CD4-positive, alpha-beta T cell (primary cell): ENCODE measurements at regions not wholly inside any gene's neighbourhood (a gene's known extent, or its start where the extent isn't known, plus 50 kb on each side); places are given as distances from the start of the nearest gene placed in this dataset.

Source experiments
- ATAC-seq: fragments of 200-7000 bp; cut with Tn5 transposase; one replicate; pipeline ENCODE4 v1.10.0; 2022; ENCODE audit warnings: mild to moderate bottlenecking; ENCODE audit not compliant: poor library complexity
- CTCF ChIA-PET: fragments of 350-600 bp; sonication (Branson Sonifier 250); formaldehyde crosslinking; loops from one replicate; lab custom pipeline; 2021; ENCODE audit warnings: antibody characterized with exemption, inconsistent platforms; lab: Charles Lee
- POLR2A ChIA-PET: fragments of 350-600 bp; sonication (Branson Sonifier 250); formaldehyde crosslinking; loops from one replicate; lab custom pipeline; 2021; ENCODE audit warnings: antibody characterized with exemption, inconsistent platforms; lab: Charles Lee
- DNase-seq, 14 experiments: peaks; one replicate each; pipeline ENCODE4 v3.0.0-alpha.2; 2013 to 2020; ENCODE audit warnings: mixed read lengths in 2 of 14
- H3K27ac ChIP-seq, 2 donors: one replicate each; pipeline versions ENCODE4 v1.5.1 to v1.7.0; 2013; ENCODE audit warnings: low read length in 2 of 2, low read depth in 1 of 2, mild to moderate bottlenecking in 1 of 2
- H3K27me3 ChIP-seq, 2 experiments: 1 replicate in 1 of 2; 2 replicates in 1 of 2; pipeline versions ENCODE4 v1.6.1 to v1.7.0; 2013; ENCODE audit warnings: low read length in 2 of 2, control low read depth in 1 of 2, mild to moderate bottlenecking in 1 of 2, moderate library complexity in 1 of 2; ENCODE audit not compliant: insufficient read depth in 2 of 2, control insufficient read depth in 1 of 2
- H3K36me3 ChIP-seq: one replicate; pipeline ENCODE4 v1.6.1; 2013; ENCODE audit warnings: low read length, control low read depth; ENCODE audit not compliant: insufficient read depth
- H3K4me1 ChIP-seq: one replicate; pipeline ENCODE4 v1.6.1; 2013; ENCODE audit warnings: low read length, control low read depth; ENCODE audit not compliant: insufficient read depth
- H3K4me3 ChIP-seq: one replicate; pipeline ENCODE4 v1.5.1; 2013; ENCODE audit warnings: mild to moderate bottlenecking, low read length, moderate library complexity
- H3K9me3 ChIP-seq, 2 experiments: 1 replicate in 1 of 2; 2 replicates in 1 of 2; pipeline versions ENCODE4 v1.6.1 to v1.7.0; 2013; ENCODE audit warnings: low read length in 2 of 2, mild to moderate bottlenecking in 2 of 2, control low read depth in 1 of 2, moderate library complexity in 1 of 2; ENCODE audit not compliant: control insufficient read depth in 1 of 2, insufficient read depth in 1 of 2
- H3K27ac Mint-ChIP-seq: one replicate; pipeline ENCODE4 v1.8.0; 2020; ENCODE audit warnings: mixed read lengths
- H3K27me3 Mint-ChIP-seq: one replicate; pipeline ENCODE4 v1.8.0; 2021; ENCODE audit warnings: mixed read lengths
- H3K36me3 Mint-ChIP-seq: one replicate; pipeline ENCODE4 v1.8.0; 2021; ENCODE audit warnings: low read depth, mixed read lengths
- H3K4me1 Mint-ChIP-seq: one replicate; pipeline ENCODE4 v1.8.0; 2021; ENCODE audit warnings: low read depth, mixed read lengths
- H3K4me3 Mint-ChIP-seq: one replicate; pipeline ENCODE4 v1.8.0; 2020; ENCODE audit warnings: mild to moderate bottlenecking, mixed read lengths
- H3K9me3 Mint-ChIP-seq: one replicate; pipeline ENCODE4 v1.8.0; 2020; ENCODE audit warnings: mixed read lengths
- CTCF ChIP-seq: fragments of 200-600 bp; IDR thresholded peaks from one replicate; pipeline ENCODE4 v1.8.0; 2022; ENCODE audit warnings: antibody characterized with exemption, mild to moderate bottlenecking
- intact Hi-C, 2 experiments: fragments of 100-400 bp; cut with DNase I in 1 of 2; cut with micrococcal nuclease in 1 of 2; formaldehyde crosslinking; loops; one replicate each; pipeline versions ENCODE4 v1.15.1 to v1.9.0; 2023 to 2025; cut with DNase I, micrococcal nuclease

GRCh38 chr7:15750727-15751126, 64.2 kb upstream of the MEOX2 start:
- H3K27me3 Mint-ChIP-seq: no peaks in the 10 kb centered on the region
- intact Hi-C loops: no loop called here
- DNase-seq: no peak
- H3K27ac Mint-ChIP-seq: no peak overlapping the region
- CTCF ChIA-PET: no interaction called here
- Histone ChIP-seq H3K27me3 (no peaks in the 10 kb centered on the region), H3K9me3 (peaks cover 0 to 7% of the 10 kb centered on the region in 2 experiments), H3K4me1 (no peaks in the 10 kb centered on the region), H3K27ac (no peak overlapping the region), H3K36me3 (no peaks in the 10 kb centered on the region), H3K4me3 (no peak overlapping the region)
- no peak overlapping the region for H3K4me3 Mint-ChIP-seq
- POLR2A ChIA-PET: no interaction called here
- peaks cover 3% of the 10 kb centered on the region for H3K9me3 Mint-ChIP-seq
- TF ChIP-seq CTCF: no peak
- H3K36me3 Mint-ChIP-seq: no peaks in the 10 kb centered on the region
- no peaks in the 10 kb centered on the region for H3K4me1 Mint-ChIP-seq
- no peak for ATAC-seq

- Histone ChIP-seq H3K27ac (no peak overlapping the region), H3K27me3 (no peaks in the 10 kb centered on the region), H3K36me3 (no peaks in the 10 kb centered on the region), H3K4me3 (no peak overlapping the region), H3K9me3 (peaks cover 0 to 4% of the 10 kb centered on the region in 2 experiments), H3K4me1 (no peaks in the 10 kb centered on the region)
- ChIA-PET CTCF (no interaction called here), POLR2A (no interaction called here)
- Mint-ChIP-seq H3K27me3 (no peaks in the 10 kb centered on the region), H3K4me1 (no peaks in the 10 kb centered on the region), H3K36me3 (no peaks in the 10 kb centered on the region), H3K9me3 (peaks cover 2% of the 10 kb centered on the region), H3K27ac (no peak overlapping the region), H3K4me3 (no peak overlapping the region)
- no peak for TF ChIP-seq CTCF
- DNase-seq (no peak), ATAC-seq (no peak)
- intact Hi-C loops: no loop called here
Observed at GRCh38 chr7:15749631-15750030, 63.1 kb upstream of the MEOX2 start.

GRCh38 chr7:15747712-15748111, 61.2 kb upstream of the MEOX2 start:
- ATAC-seq (no peak), DNase-seq (no peak)
- no peak overlapping the region for H3K27ac ChIP-seq
- TF ChIP-seq CTCF: no peak
- no peaks in the 10 kb centered on the region for H3K9me3 ChIP-seq
- H3K4me3 ChIP-seq: no peak overlapping the region
- Mint-ChIP-seq H3K36me3 (no peaks in the 10 kb centered on the region), H3K9me3 (peaks cover 2% of the 10 kb centered on the region), H3K27me3 (no peaks in the 10 kb centered on the region), H3K4me1 (no peaks in the 10 kb centered on the region), H3K4me3 (no peak overlapping the region), H3K27ac (no peak overlapping the region)
- no peaks in the 10 kb centered on the region for H3K27me3 ChIP-seq
- ChIA-PET CTCF (no interaction called here), POLR2A (no interaction called here)
- H3K36me3 ChIP-seq: no peaks in the 10 kb centered on the region
- H3K4me1 ChIP-seq: no peaks in the 10 kb centered on the region
- intact Hi-C loops: no loop called here
